Esophagus (tissue), 2 donors: ENCODE measurements at regions not wholly inside any gene's neighbourhood (a gene's known extent, or its start where the extent isn't known, plus 50 kb on each side); places are given as distances from the start of the nearest gene placed in this dataset.

ENCODE experiments used
- H3K27ac ChIP-seq, 2 donors: one replicate each; pipeline ENCODE4 v1.5.1; 2013; ENCODE audit warnings: low read depth in 2 of 2, mild to moderate bottlenecking in 2 of 2, inconsistent platforms in 1 of 2, low read length in 1 of 2, moderate library complexity in 1 of 2
- H3K27me3 ChIP-seq, 2 donors: one replicate each; pipeline ENCODE4 v1.6.1; 2013; ENCODE audit warnings: low read length in 2 of 2, control low read depth in 1 of 2, mild to moderate bottlenecking in 1 of 2; ENCODE audit not compliant: insufficient read depth in 2 of 2, control insufficient read depth in 1 of 2
- H3K36me3 ChIP-seq, 2 donors: one replicate each; pipeline ENCODE4 v1.6.1; 2013; ENCODE audit warnings: low read length in 1 of 2; ENCODE audit not compliant: control insufficient read depth in 2 of 2, insufficient read depth in 2 of 2
- H3K4me1 ChIP-seq, 2 donors: one replicate each; pipeline ENCODE4 v1.6.1; 2013; ENCODE audit warnings: low read length in 1 of 2; ENCODE audit not compliant: control insufficient read depth in 2 of 2, insufficient read depth in 2 of 2
- H3K4me3 ChIP-seq, 2 donors: one replicate each; pipeline ENCODE4 v1.5.1; 2013; ENCODE audit warnings: low read length in 2 of 2, mild to moderate bottlenecking in 2 of 2, low read depth in 1 of 2, moderate library complexity in 1 of 2
- H3K9me3 ChIP-seq, 2 donors: one replicate each; pipeline ENCODE4 v1.6.1; 2013; ENCODE audit warnings: mild to moderate bottlenecking in 2 of 2, low read depth in 1 of 2, low read length in 1 of 2, moderate library complexity in 1 of 2; ENCODE audit not compliant: control insufficient read depth in 2 of 2, insufficient read depth in 1 of 2
- WGBS, 2 donors: extraction: QIAGEN DNeasy Blood & Tissue Kit; methylation state at CpG; one replicate each; pipeline ENCODE4 v1.1.7; 2013; 5-methylcytosine and 5-hydroxymethylcytosine counted together
- donor health status: healthy with polysubstance abuse.
- donor health status: Bipolar disorder and iron deficiency.

- Histone ChIP-seq H3K4me3 (no peak overlapping the region), H3K27ac (no peak overlapping the region), H3K27me3 (no peaks in the 10 kb centered on the region), H3K36me3 (no peaks in the 10 kb centered on the region), H3K4me1 (no peaks in the 10 kb centered on the region), H3K9me3 (no peaks in the 10 kb centered on the region)
- 30 to 33% methylated on average over 10 of the region's 10 CpGs for WGBS, 2 donors
Observed at GRCh38 chr5:98510143-98510985, 263.1 kb upstream of the RGMB start.

GRCh38 chr5:98513380-98513779, 260.1 kb upstream of the RGMB start:
- H3K36me3 ChIP-seq = no peaks in the 10 kb centered on the region
- no peaks in the 10 kb centered on the region for H3K9me3 ChIP-seq
- H3K4me1 ChIP-seq = no peaks in the 10 kb centered on the region
- no peaks in the 10 kb centered on the region for H3K27me3 ChIP-seq
- H3K4me3 ChIP-seq = no peak overlapping the region
- 42 to 45% methylated on average over 4 of the region's 4 CpGs for WGBS, 2 donors
- H3K27ac ChIP-seq = no peak overlapping the region

GRCh38 chr5:98514215-98514614, 259.2 kb upstream of the RGMB start:
- H3K9me3 ChIP-seq = no peaks in the 10 kb centered on the region
- H3K36me3 ChIP-seq = no peaks in the 10 kb centered on the region
- no peaks in the 10 kb centered on the region for H3K27me3 ChIP-seq
- H3K27ac ChIP-seq = no peak overlapping the region
- H3K4me1 ChIP-seq = no peaks in the 10 kb centered on the region
- H3K4me3 ChIP-seq = no peak overlapping the region
- 71 to 87% methylated on average over 3 of the region's 3 CpGs for WGBS, 2 donors

- H3K4me3 ChIP-seq = no peak overlapping the region
- 83 to 86% methylated on average over 4 of the region's 4 CpGs for WGBS, 2 donors
- no peaks in the 10 kb centered on the region for H3K4me1 ChIP-seq
- H3K27ac ChIP-seq = no peak overlapping the region
- no peaks in the 10 kb centered on the region for H3K36me3 ChIP-seq
- H3K9me3 ChIP-seq = no peaks in the 10 kb centered on the region
- H3K27me3 ChIP-seq = no peaks in the 10 kb centered on the region
Observed at GRCh38 chr5:98516701-98517100, 256.8 kb upstream of the RGMB start.

GRCh38 chr5:98517560-98518366, 255.7 kb upstream of the RGMB start:
- H3K36me3 ChIP-seq = no peaks in the 10 kb centered on the region
- H3K9me3 ChIP-seq = no peaks in the 10 kb centered on the region
- no peaks in the 10 kb centered on the region for H3K27me3 ChIP-seq
- no peak overlapping the region for H3K4me3 ChIP-seq
- no peak overlapping the region for H3K27ac ChIP-seq
- WGBS, 2 donors = 56 to 60% methylated on average over 4 of the region's 4 CpGs
- no peaks in the 10 kb centered on the region for H3K4me1 ChIP-seq

- WGBS, 2 donors = 17% methylated on average over 1 of the region's 1 CpG
- Histone ChIP-seq H3K9me3 (no peaks in the 10 kb centered on the region), H3K4me1 (no peaks in the 10 kb centered on the region), H3K27ac (no peak overlapping the region), H3K27me3 (no peaks in the 10 kb centered on the region), H3K4me3 (no peak overlapping the region), H3K36me3 (no peaks in the 10 kb centered on the region)
Observed at GRCh38 chr5:98518754-98519153, 254.7 kb upstream of the RGMB start.

- H3K36me3 ChIP-seq = no peaks in the 10 kb centered on the region
- WGBS, 2 donors = 61 to 73% methylated on average over 4 of the region's 4 CpGs
Observed at GRCh38 chr5:98519571-98519970, 253.9 kb upstream of the RGMB start.

GRCh38 chr5:98521821-98522220, 251.6 kb upstream of the RGMB start:
- H3K9me3 ChIP-seq = no peaks in the 10 kb centered on the region
- H3K36me3 ChIP-seq = no peaks in the 10 kb centered on the region
- no peak overlapping the region for H3K27ac ChIP-seq
- no peaks in the 10 kb centered on the region for H3K27me3 ChIP-seq
- H3K4me1 ChIP-seq = no peaks in the 10 kb centered on the region
- 75 to 86% methylated on average over 3 of the region's 3 CpGs for WGBS, 2 donors
- no peak overlapping the region for H3K4me3 ChIP-seq

More at GRCh38 chr5:98519571-98519970, 253.9 kb upstream of the RGMB start:
- Histone ChIP-seq H3K4me1 (no peaks in the 10 kb centered on the region), H3K27ac (no peak overlapping the region), H3K9me3 (no peaks in the 10 kb centered on the region), H3K27me3 (no peaks in the 10 kb centered on the region), H3K4me3 (no peak overlapping the region)

- Histone ChIP-seq H3K4me1 (no peaks in the 10 kb centered on the region), H3K27me3 (no peaks in the 10 kb centered on the region), H3K9me3 (no peaks in the 10 kb centered on the region), H3K27ac (no peak overlapping the region), H3K36me3 (no peaks in the 10 kb centered on the region), H3K4me3 (no peak overlapping the region)
Observed at GRCh38 chr5:98524773-98525172, 248.7 kb upstream of the RGMB start.
